Liver (tissue), 3 donors: ENCODE measurements at regions not wholly inside any gene's neighbourhood (a gene's known extent, or its start where the extent isn't known, plus 50 kb on each side); places are given as distances from the start of the nearest gene placed in this dataset.

ENCODE experiments used
- ATF3 ChIP-seq: IDR thresholded peaks from 2 replicates; pipeline ENCODE4 v1.6.1; 2016; ENCODE audit warnings: antibody characterized with exemption
- EGR1 ChIP-seq, 2 donors: IDR thresholded peaks; 2 replicates each; pipeline ENCODE4 v1.6.1; 2016 to 2018; ENCODE audit warnings: antibody characterized with exemption in 2 of 2, low read depth in 2 of 2
- FOXA1 ChIP-seq: IDR thresholded peaks from 2 replicates; pipeline ENCODE4 v1.6.1; 2016; ENCODE audit warnings: antibody characterized with exemption
- HNF4A ChIP-seq, 2 donors: conservative IDR thresholded peaks; 2 replicates each; pipeline ENCODE4 v1.6.1; 2016; ENCODE audit warnings: antibody characterized with exemption in 2 of 2, mild to moderate bottlenecking in 2 of 2
- HNF4G ChIP-seq: IDR thresholded peaks from 2 replicates; pipeline ENCODE4 v1.6.1; 2016; ENCODE audit warnings: antibody characterized with exemption
- JUND ChIP-seq, 2 donors: IDR thresholded peaks; 2 replicates each; pipeline ENCODE4 v1.6.1; 2016; ENCODE audit warnings: antibody characterized with exemption in 2 of 2
- MAX ChIP-seq: IDR thresholded peaks from 2 replicates; pipeline ENCODE4 v1.6.1; 2016; ENCODE audit warnings: antibody characterized with exemption
- NR2F2 ChIP-seq: IDR thresholded peaks from 2 replicates; pipeline ENCODE4 v1.6.1; 2016; ENCODE audit warnings: antibody characterized with exemption
- RAD21 ChIP-seq, 2 donors: IDR thresholded peaks; 2 replicates each; pipeline ENCODE4 v1.6.1; 2016; ENCODE audit warnings: antibody characterized with exemption in 2 of 2, mild to moderate bottlenecking in 2 of 2
- REST ChIP-seq: IDR thresholded peaks from 2 replicates; pipeline ENCODE4 v1.6.1; 2016; ENCODE audit warnings: antibody characterized with exemption, mild to moderate bottlenecking
- SP1 ChIP-seq: IDR thresholded peaks from 2 replicates; pipeline ENCODE4 v1.6.1; 2018; ENCODE audit warnings: antibody characterized with exemption, mild to moderate bottlenecking
- YY1 ChIP-seq: IDR thresholded peaks from 2 replicates; pipeline ENCODE4 v1.6.1; 2016; ENCODE audit warnings: antibody characterized with exemption, mild to moderate bottlenecking
- ZBTB33 ChIP-seq: IDR thresholded peaks from 2 replicates; pipeline ENCODE4 v1.6.1; 2016; ENCODE audit warnings: antibody characterized with exemption
- TF ChIP-seq, protein P1 (sequence below): fragments of 150-350 bp; IDR thresholded peaks from 2 replicates; pipeline ENCODE4 v1.5.1; 2017; ENCODE audit warnings: improper control_type of control experiment, low read depth, low read length; ENCODE audit not compliant: missing input control
- donor health status: healthy.
- donor health status: healthy.

GRCh38 chr9:105142406-105143135, 101.9 kb upstream of the SLC44A1 start:
- TF ChIP-seq, protein P1, sequence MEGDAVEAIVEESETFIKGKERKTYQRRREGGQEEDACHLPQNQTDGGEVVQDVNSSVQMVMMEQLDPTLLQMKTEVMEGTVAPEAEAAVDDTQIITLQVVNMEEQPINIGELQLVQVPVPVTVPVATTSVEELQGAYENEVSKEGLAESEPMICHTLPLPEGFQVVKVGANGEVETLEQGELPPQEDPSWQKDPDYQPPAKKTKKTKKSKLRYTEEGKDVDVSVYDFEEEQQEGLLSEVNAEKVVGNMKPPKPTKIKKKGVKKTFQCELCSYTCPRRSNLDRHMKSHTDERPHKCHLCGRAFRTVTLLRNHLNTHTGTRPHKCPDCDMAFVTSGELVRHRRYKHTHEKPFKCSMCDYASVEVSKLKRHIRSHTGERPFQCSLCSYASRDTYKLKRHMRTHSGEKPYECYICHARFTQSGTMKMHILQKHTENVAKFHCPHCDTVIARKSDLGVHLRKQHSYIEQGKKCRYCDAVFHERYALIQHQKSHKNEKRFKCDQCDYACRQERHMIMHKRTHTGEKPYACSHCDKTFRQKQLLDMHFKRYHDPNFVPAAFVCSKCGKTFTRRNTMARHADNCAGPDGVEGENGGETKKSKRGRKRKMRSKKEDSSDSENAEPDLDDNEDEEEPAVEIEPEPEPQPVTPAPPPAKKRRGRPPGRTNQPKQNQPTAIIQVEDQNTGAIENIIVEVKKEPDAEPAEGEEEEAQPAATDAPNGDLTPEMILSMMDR = no peak
- TF ChIP-seq RAD21 (IDR thresholded peaks at IDR 0.05) = no peak
- no peak for TF ChIP-seq REST
- TF ChIP-seq ZBTB33 = no peak
- TF ChIP-seq YY1 = no peak
- TF ChIP-seq EGR1 (IDR thresholded peaks at IDR 0.05; ENCODE audit: low read depth in 2 of 2) = no peak
- TF ChIP-seq ATF3 = no peak
- no peak for TF ChIP-seq HNF4G
- no peak for TF ChIP-seq JUND (IDR thresholded peaks at IDR 0.05)
- no peak for TF ChIP-seq FOXA1
- no peak for TF ChIP-seq SP1
- TF ChIP-seq NR2F2 = no peak
- no peak for TF ChIP-seq MAX
- no peak for TF ChIP-seq HNF4A (conservative IDR thresholded peaks at IDR 0.05)
